Retinal pigment epithelial cell (primary cell): ENCODE measurements at regions not wholly inside any gene's neighbourhood (a gene's known extent, or its start where the extent isn't known, plus 50 kb on each side); places are given as distances from the start of the nearest gene placed in this dataset.

ENCODE experiments used
- DNase-seq: peaks from one replicate; pipeline ENCODE4 v3.0.0-alpha.2; 2010; ENCODE audit warnings: low read depth
- H3K4me3 ChIP-seq: 2 replicates; pipeline ENCODE4 v1.5.1; 2011; ENCODE audit warnings: mild to moderate bottlenecking, low read length, control low read depth, moderate library complexity
- TF ChIP-seq, protein P1 (sequence below): conservative IDR thresholded peaks from 2 replicates; pipeline ENCODE4 v1.5.1; 2011; ENCODE audit warnings: low read depth, low read length, control low read depth, inconsistent platforms

DNA sequence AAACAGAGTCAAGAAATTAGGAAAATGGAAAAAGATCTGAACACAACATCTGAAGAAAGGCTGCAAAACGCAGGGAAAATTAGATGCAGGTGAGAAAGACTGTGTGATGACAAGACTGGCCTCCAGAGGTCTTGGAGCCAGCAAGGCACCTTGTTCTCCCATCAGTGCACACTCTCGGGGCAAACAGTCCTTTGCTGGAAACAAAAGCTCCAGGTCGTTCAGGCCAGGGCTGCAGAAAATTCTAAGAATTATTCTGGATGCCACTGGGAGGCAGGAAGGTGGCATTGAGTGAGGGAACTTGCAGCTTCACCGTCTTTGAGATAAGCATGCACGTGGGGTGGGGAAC is 219.9 kb upstream of the SSTR4 start:
- no peak overlapping the region for H3K4me3 ChIP-seq
- DNase-seq = no peak
- TF ChIP-seq, protein P1, sequence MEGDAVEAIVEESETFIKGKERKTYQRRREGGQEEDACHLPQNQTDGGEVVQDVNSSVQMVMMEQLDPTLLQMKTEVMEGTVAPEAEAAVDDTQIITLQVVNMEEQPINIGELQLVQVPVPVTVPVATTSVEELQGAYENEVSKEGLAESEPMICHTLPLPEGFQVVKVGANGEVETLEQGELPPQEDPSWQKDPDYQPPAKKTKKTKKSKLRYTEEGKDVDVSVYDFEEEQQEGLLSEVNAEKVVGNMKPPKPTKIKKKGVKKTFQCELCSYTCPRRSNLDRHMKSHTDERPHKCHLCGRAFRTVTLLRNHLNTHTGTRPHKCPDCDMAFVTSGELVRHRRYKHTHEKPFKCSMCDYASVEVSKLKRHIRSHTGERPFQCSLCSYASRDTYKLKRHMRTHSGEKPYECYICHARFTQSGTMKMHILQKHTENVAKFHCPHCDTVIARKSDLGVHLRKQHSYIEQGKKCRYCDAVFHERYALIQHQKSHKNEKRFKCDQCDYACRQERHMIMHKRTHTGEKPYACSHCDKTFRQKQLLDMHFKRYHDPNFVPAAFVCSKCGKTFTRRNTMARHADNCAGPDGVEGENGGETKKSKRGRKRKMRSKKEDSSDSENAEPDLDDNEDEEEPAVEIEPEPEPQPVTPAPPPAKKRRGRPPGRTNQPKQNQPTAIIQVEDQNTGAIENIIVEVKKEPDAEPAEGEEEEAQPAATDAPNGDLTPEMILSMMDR = no peak

DNA sequence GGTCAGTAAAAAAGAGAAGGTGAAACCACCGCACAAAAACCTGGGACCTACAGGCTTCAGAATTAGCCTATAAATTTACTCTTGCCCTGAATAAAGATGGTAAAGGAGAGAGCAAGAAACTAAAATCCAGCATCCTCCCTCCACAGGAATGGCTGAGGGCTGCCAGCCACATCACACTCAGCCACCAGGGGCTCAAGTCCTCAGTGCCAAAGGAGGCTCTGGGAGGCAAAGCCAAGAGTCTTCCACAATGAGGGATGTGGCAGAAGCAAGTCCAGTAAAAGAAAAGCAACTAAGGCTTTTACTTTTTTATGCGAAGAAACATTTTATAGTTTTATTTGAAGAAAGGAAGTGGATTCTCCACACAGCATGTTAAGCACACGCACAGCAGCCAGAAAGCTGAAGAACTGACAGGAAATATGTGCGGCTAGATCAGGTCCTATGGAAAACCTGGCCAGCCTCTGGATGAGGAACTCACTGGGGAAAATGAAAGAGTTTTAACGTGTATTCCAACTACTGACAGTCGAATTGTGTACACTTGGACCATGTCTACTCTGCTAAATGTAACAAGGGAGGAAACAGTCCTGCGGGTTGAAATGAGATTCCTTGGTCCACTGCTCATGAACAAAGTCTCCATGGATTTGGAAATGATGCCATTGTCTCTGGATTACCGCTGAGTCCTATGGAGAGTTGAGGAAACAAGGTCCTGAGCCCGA is 219.4 kb upstream of the SSTR4 start:
- H3K4me3 ChIP-seq = no peak overlapping the region
- TF ChIP-seq, protein P1 = no peak
- no peak for DNase-seq

DNA sequence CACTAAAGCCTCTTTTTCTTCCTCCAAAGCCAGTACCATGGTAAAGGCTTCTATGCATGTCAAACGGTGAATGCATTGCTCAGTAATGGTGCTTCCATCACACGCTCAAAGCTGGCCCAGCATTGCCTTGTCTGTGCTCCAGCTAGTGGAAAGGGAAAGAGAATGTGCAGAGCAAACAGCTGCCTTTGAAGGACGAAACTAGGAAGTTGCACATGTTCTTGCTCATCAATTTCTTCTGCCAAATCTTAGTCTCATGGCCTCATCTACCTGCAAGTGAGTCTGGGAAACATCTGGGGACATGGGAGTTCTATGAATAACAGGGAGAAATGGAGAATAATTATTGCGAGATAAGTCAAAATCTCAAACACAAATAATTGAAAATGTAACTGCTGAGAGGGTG is 216.5 kb upstream of the SSTR4 start:
- TF ChIP-seq, protein P1 = no peak
- H3K4me3 ChIP-seq = no peak overlapping the region
- no peak for DNase-seq

DNA sequence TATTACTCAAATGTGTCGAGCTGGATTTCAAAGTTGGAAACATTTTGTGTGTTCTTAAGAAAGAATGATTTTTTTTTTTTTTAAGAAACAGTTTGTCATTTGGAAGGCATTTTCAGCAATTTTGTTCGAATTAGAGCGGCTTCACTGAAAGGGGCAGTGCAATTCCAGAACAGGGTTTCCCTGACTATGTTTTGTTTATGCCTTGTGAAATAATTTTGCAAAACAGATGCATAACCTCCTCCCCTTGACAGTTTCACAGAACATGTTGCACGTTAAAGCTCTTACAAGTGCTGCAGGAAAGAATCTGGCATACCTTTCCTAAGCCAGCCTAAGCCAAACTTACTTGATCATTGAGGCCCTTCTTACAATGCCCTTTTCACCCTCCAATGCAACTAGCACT is 216.0 kb upstream of the SSTR4 start:
- DNase-seq = no peak
- no peak overlapping the region for H3K4me3 ChIP-seq
- TF ChIP-seq, protein P1 = no peak

DNA sequence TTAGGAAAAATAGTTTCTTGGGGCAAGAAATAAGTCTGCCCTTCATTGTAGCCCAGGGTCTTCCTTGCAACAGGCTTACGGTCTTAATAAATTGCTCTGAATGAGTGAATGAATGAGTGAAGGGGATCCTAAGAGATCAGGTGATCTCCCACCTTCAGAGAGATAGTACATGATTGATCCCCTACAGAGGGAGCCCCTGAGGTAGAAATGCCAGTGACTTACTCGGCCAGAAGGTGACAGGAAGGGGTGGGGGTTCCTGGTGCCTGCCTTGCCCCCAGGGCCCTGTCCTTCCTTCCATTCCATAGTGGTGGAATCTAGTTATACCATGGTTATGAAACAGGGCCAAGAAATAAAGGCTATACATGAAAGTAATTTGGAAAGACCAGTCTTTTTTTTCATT is 215.3 kb upstream of the SSTR4 start:
- no peak for DNase-seq
- no peak overlapping the region for H3K4me3 ChIP-seq
- TF ChIP-seq, protein P1 = no peak

DNA sequence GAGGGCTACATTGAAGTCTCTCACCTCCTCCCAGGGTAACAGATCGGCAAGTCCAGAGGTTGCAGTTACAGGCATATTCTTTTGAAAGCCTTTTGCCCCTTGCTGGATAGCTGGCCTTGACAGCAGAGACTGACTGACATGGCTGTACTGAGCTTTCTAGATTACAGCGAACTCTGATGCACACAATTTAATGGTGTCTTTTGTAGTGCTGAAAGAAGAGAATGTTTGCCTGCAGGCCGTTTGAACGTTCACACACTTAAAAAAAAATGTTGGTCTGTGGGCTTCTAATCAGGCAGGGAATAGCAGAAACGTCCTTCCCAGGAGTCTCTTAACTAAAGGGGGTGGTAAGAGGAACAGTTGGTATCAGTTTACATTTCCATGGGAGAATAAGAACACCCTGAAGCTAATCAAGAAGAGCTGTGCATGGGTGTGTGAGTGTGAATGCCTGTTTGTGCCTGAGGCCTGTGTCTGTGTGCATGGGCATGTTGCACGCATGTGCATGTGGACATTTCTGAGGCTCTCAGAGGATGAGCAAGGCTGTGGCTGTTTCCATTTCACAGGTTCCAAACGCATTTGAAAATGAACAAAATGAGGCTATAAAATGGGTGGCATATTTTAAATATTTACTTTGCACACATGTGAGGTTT is 213.9 kb upstream of the SSTR4 start:
- DNase-seq = no peak
- no peak overlapping the region for H3K4me3 ChIP-seq
- TF ChIP-seq, protein P1 = no peak

DNA sequence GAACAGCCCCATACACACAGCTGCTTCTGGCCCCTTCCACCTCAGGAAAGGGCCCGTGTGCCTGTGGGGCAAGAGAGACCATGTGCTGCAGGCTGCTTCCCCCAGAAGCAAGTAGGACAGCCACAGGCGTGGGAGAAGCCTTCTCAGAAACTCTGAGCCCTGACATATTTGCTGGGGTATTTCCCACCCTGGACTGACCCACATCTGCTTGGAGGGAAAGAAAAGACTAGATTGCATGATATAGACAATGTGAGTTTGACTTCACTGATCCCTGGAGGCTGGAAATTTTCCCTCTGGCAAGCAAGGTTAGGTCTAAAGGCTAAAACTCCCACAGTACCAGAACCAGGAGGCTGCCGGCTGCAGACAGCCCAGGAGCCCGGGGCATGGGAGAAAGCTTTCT is 213.3 kb upstream of the SSTR4 start:
- TF ChIP-seq, protein P1 = no peak
- no peak overlapping the region for H3K4me3 ChIP-seq
- DNase-seq = no peak
